HCT116 (cell line): ENCODE measurements at regions not wholly inside any gene's neighbourhood (a gene's known extent, or its start where the extent isn't known, plus 50 kb on each side); places are given as distances from the start of the nearest gene placed in this dataset.

Experiments used
- ATAC-seq: fragments of 200-7000 bp; cut with Tn5 transposase; 2 replicates; pipeline ENCODE4 v1.9.1; 2020; ENCODE audit warnings: mild to moderate bottlenecking, moderate library complexity
- BruUV-seq: library from RNA; stranded (reverse); fragments of 400-500 nt; replicated peaks from 2 replicates; lab custom pipeline; 2021; lab: Mats Ljungman, UMichigan
- CTCF ChIA-PET: fragments of 300-600 bp; sonication (Branson Sonifier 250); formaldehyde crosslinking; loops from one replicate; lab custom pipeline; 2021; ENCODE audit warnings: antibody characterized with exemption; lab: Charles Lee
- POLR2A ChIA-PET: fragments of 300-600, 350-600 bp; sonication (Branson Sonifier 250); formaldehyde crosslinking; loops from one replicate; lab custom pipeline; 2021; ENCODE audit warnings: antibody characterized with exemption; lab: Charles Lee
- RAD21 ChIA-PET, 2 experiments: fragments of 300-600 bp; sonication (Branson Sonifier 250); formaldehyde crosslinking; loops; one replicate each; lab custom pipeline; 2023; ENCODE audit warnings: low total read pairs in 2 of 2; ENCODE audit not compliant: uncharacterized antibody in 2 of 2, unreplicated experiment in 2 of 2, low non-redundant PET in 1 of 2; lab: Charles Lee
- DNase-seq: peaks from one replicate; pipeline ENCODE4 v3.0.0-alpha.2; 2010; ENCODE audit warnings: low read depth, low spot score
- H2AFZ ChIP-seq: fragments of 200-600 bp; shearing (Covaris generic), sonication (generic); 2 replicates; pipeline ENCODE4 v1.6.1; 2017; ENCODE audit warnings: low read depth, mixed run types, mixed read lengths, antibody characterized with exemption, low read length; ENCODE audit not compliant: poor library complexity, severe bottlenecking
- H3K27ac ChIP-seq: 2 replicates; pipeline ENCODE4 v1.5.1; 2012; ENCODE audit warnings: low read depth, low read length
- H3K27me3 ChIP-seq: fragments of 200-600 bp; sonication (generic); 2 replicates; pipeline ENCODE4 v1.6.1; 2016; ENCODE audit warnings: mixed run types, low read length, mixed read lengths; ENCODE audit not compliant: insufficient read depth
- H3K36me3 ChIP-seq, 2 experiments: fragments of 200-500 bp in 1 of 2; fragments of 200-600 bp in 1 of 2; sonication (Bioruptor generic) in 1 of 2; sonication (generic) in 1 of 2; 2 replicates each; pipeline versions ENCODE4 v1.5.1 to v1.6.1; 2014 to 2016; ENCODE audit warnings: low read length in 2 of 2, inconsistent platforms in 1 of 2, mixed read lengths in 1 of 2, mixed run types in 1 of 2; ENCODE audit not compliant: insufficient read depth in 2 of 2, control insufficient read depth in 1 of 2
- H3K4me1 ChIP-seq, 2 experiments: fragments of 200-600 bp in 1 of 2; sonication (generic) in 1 of 2; 2 replicates each; pipeline versions ENCODE4 v1.5.1 to v1.6.1; 2012 to 2017; ENCODE audit warnings: low read length in 2 of 2, inconsistent platforms in 1 of 2, mild to moderate bottlenecking in 1 of 2, mixed read lengths in 1 of 2, mixed run types in 1 of 2, moderate library complexity in 1 of 2; ENCODE audit not compliant: insufficient read depth in 2 of 2, control insufficient read depth in 1 of 2
- H3K4me2 ChIP-seq: fragments of 200-600 bp; sonication (generic); 2 replicates; pipeline ENCODE4 v1.6.1; 2017; ENCODE audit warnings: mixed run types, low read length, mixed read lengths
- H3K4me3 ChIP-seq, 2 experiments: fragments of 200-600 bp in 1 of 2; sonication (generic) in 1 of 2; replicated peaks in 1 of 2; 2 replicates each; pipeline ENCODE4 v1.5.1; 2011 to 2016; ENCODE audit warnings: low read length in 2 of 2, control low read depth in 1 of 2, low read depth in 1 of 2, mild to moderate bottlenecking in 1 of 2, mixed read lengths in 1 of 2, mixed run types in 1 of 2
- H3K79me2 ChIP-seq: fragments of 200-600 bp; sonication (generic); 2 replicates; pipeline ENCODE4 v1.6.1; 2017; ENCODE audit warnings: mild to moderate bottlenecking, mixed run types, low read length, moderate library complexity, mixed read lengths; ENCODE audit not compliant: insufficient read depth
- H3K9ac ChIP-seq: fragments of 200-600 bp; sonication (generic); 2 replicates; pipeline ENCODE4 v1.6.1; 2016; ENCODE audit warnings: low read length, mixed read lengths
- H3K9me2 ChIP-seq: fragments of 200-600 bp; sonication (generic), shearing (Covaris generic); 2 replicates; pipeline ENCODE4 v1.6.1; 2017; ENCODE audit warnings: mixed run types, mild to moderate bottlenecking, moderate library complexity; ENCODE audit not compliant: insufficient read depth
- H3K9me3 ChIP-seq, 2 experiments: fragments of 200-500 bp in 1 of 2; fragments of 200-600 bp in 1 of 2; sonication (Bioruptor generic) in 1 of 2; sonication (generic) in 1 of 2; 2 replicates each; pipeline ENCODE4 v1.6.1; 2014 to 2017; ENCODE audit warnings: low read length in 2 of 2, mixed read lengths in 2 of 2, inconsistent platforms in 1 of 2, low read depth in 1 of 2, mild to moderate bottlenecking in 1 of 2, mixed run types in 1 of 2, moderate library complexity in 1 of 2; ENCODE audit not compliant: control insufficient read depth in 1 of 2, insufficient read depth in 1 of 2
- H4K20me1 ChIP-seq: fragments of 200-600 bp; sonication (generic), shearing (Covaris generic); 2 replicates; pipeline ENCODE4 v1.6.1; 2017; ENCODE audit warnings: mixed run types, mild to moderate bottlenecking, moderate library complexity; ENCODE audit not compliant: insufficient read depth
- CEBPB ChIP-seq: IDR thresholded peaks from 2 replicates; pipeline ENCODE4 v1.6.1; 2012; ENCODE audit warnings: low read depth
- EGR1 ChIP-seq: IDR thresholded peaks from 2 replicates; pipeline ENCODE4 v1.6.1; 2012; ENCODE audit warnings: low read depth
- ELF1 ChIP-seq: IDR thresholded peaks from 2 replicates; pipeline ENCODE4 v1.6.1; 2012; ENCODE audit warnings: low read depth, borderline replicate concordance
- EZH2 ChIP-seq: fragments of 200-600 bp; sonication (generic); IDR thresholded peaks from 2 replicates; pipeline ENCODE4 v1.6.1; 2017; ENCODE audit warnings: antibody characterized with exemption, mixed run types
- EZH2phosphoT487 ChIP-seq: fragments of 200-600 bp; IDR thresholded peaks from 2 replicates; pipeline ENCODE4 v1.6.1; 2018; ENCODE audit warnings: antibody characterized with exemption, borderline replicate concordance
- JUND ChIP-seq: IDR thresholded peaks from 2 replicates; pipeline ENCODE4 v1.6.1; 2012
- SP1 ChIP-seq: IDR thresholded peaks from 2 replicates; pipeline ENCODE4 v1.6.1; 2012; ENCODE audit warnings: low read depth
- TCF7L2 ChIP-seq: IDR thresholded peaks from 2 replicates; pipeline ENCODE4 v1.7.0; 2011; ENCODE audit warnings: borderline replicate concordance, inconsistent platforms; ENCODE audit not compliant: insufficient read depth, insufficient read length; ENCODE audit errors: extremely low read depth
- YY1 ChIP-seq: IDR thresholded peaks from 2 replicates; pipeline ENCODE4 v1.6.1; 2011; ENCODE audit warnings: low read length, low read depth, moderate library complexity, mild to moderate bottlenecking; ENCODE audit not compliant: insufficient replicate concordance; ENCODE audit errors: extremely low read depth
- ZFX ChIP-seq: fragments of 450-650 bp; IDR thresholded peaks from 2 replicates; pipeline ENCODE4 v1.6.1; 2017
- intact Hi-C: fragments of 100-400 bp; cut with micrococcal nuclease; formaldehyde crosslinking; loops from 2 replicates; pipeline ENCODE4 v1.10.0; 2022
- TF ChIP-seq, protein P1 (sequence below): IDR thresholded peaks from 2 replicates; pipeline ENCODE4 v1.6.1; 2012
- TF ChIP-seq, protein P2 (sequence below): IDR thresholded peaks from 2 replicates; pipeline ENCODE4 v1.6.1; 2012; ENCODE audit warnings: low read depth
- TF ChIP-seq, protein P3 (sequence below): IDR thresholded peaks from 2 replicates; pipeline ENCODE4 v1.6.1; 2011; ENCODE audit warnings: mild to moderate bottlenecking, low read length, moderate library complexity; ENCODE audit not compliant: insufficient replicate concordance; ENCODE audit errors: extremely low read depth

DNA sequence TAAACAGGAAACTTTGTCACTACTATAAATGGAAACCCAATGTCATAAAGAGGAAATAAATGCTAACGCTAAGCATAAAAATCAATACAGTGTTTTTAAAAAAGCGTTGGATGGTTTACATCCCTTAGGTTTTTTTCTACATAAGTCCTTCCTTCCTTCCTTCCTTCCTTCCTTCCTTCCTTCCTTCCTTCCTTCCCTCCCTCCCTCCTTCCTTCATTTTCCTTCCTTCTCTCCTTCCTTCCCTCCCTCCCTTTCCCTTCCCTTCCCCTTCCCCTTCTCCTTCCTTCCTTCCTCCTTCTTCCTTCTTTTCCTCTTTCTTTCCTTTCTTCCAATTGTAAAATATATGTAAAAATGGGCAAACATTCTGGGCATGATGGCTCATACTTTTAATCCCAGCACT is 108.3 kb downstream of the HAPSTR1 start:
- peaks cover 25% of the 10 kb centered on the region for H3K27me3 ChIP-seq
- ATAC-seq = no peak
- intact Hi-C loops = no loop called here
- H3K79me2 ChIP-seq = no peaks in the 10 kb centered on the region
- RAD21 ChIA-PET = no interaction called here
- no peaks in the 10 kb centered on the region for H3K36me3 ChIP-seq
- no peak for TF ChIP-seq EGR1
- TF ChIP-seq ZFX = no peak
- TF ChIP-seq, protein P1, sequence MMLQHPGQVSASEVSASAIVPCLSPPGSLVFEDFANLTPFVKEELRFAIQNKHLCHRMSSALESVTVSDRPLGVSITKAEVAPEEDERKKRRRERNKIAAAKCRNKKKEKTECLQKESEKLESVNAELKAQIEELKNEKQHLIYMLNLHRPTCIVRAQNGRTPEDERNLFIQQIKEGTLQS = no peak
- no peak for TF ChIP-seq JUND
- no peak for TF ChIP-seq SP1
- no peak for TF ChIP-seq EZH2
- POLR2A ChIA-PET = no interaction called here
- no peak overlapping the region for H3K4me2 ChIP-seq
- BruUV-seq = no TSS peak
- no peak overlapping the region for H2AFZ ChIP-seq
- H3K9ac ChIP-seq = no peak overlapping the region
- CTCF ChIA-PET = no interaction called here
- no peaks in the 10 kb centered on the region for H3K9me3 ChIP-seq
- H3K4me3 ChIP-seq = no peak overlapping the region
- H3K4me1 ChIP-seq = no peaks in the 10 kb centered on the region
- DNase-seq = no peak
- no peaks in the 10 kb centered on the region for H4K20me1 ChIP-seq
- no peak overlapping the region for H3K27ac ChIP-seq
- no peaks in the 10 kb centered on the region for H3K9me2 ChIP-seq

DNA sequence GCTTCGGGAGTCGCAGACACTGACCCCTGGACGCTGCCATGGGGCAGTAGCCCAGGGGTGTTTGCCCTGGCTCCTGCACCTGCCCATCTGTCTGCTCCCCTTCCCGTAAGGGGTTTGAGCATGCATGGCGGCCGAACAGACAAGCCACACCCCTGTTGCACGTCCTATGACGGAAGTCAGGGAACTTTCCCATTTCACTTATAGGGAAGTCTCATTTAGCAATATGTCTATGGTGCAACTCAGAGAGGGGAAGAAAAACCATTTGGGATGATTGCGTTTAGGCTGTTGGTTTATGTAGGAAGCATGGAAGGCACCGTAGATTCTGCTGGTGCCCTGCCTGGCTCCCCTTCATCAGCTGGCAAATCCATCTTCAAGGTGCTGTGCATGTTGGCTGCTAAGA is 112.5 kb downstream of the HAPSTR1 start:
- H4K20me1 ChIP-seq = no peaks in the 10 kb centered on the region
- no peak overlapping the region for H3K27ac ChIP-seq
- H3K4me2 ChIP-seq = no peak overlapping the region
- H3K9ac ChIP-seq = no peak overlapping the region
- no TSS peak for BruUV-seq
- H3K9me3 ChIP-seq = no peaks in the 10 kb centered on the region
- ChIA-PET RAD21 (no interaction called here), POLR2A (no interaction called here), CTCF (no interaction called here)
- ATAC-seq (no peak), DNase-seq (no peak)
- H3K36me3 ChIP-seq = no peaks in the 10 kb centered on the region
- no peaks in the 10 kb centered on the region for H3K79me2 ChIP-seq
- H3K27me3 ChIP-seq = peaks cover 37% of the 10 kb centered on the region
- intact Hi-C loops = no loop called here
- no peaks in the 10 kb centered on the region for H3K4me1 ChIP-seq
- no peak overlapping the region for H2AFZ ChIP-seq
- no peak overlapping the region for H3K4me3 ChIP-seq
- H3K9me2 ChIP-seq = no peaks in the 10 kb centered on the region
- TF ChIP-seq, protein P2, sequence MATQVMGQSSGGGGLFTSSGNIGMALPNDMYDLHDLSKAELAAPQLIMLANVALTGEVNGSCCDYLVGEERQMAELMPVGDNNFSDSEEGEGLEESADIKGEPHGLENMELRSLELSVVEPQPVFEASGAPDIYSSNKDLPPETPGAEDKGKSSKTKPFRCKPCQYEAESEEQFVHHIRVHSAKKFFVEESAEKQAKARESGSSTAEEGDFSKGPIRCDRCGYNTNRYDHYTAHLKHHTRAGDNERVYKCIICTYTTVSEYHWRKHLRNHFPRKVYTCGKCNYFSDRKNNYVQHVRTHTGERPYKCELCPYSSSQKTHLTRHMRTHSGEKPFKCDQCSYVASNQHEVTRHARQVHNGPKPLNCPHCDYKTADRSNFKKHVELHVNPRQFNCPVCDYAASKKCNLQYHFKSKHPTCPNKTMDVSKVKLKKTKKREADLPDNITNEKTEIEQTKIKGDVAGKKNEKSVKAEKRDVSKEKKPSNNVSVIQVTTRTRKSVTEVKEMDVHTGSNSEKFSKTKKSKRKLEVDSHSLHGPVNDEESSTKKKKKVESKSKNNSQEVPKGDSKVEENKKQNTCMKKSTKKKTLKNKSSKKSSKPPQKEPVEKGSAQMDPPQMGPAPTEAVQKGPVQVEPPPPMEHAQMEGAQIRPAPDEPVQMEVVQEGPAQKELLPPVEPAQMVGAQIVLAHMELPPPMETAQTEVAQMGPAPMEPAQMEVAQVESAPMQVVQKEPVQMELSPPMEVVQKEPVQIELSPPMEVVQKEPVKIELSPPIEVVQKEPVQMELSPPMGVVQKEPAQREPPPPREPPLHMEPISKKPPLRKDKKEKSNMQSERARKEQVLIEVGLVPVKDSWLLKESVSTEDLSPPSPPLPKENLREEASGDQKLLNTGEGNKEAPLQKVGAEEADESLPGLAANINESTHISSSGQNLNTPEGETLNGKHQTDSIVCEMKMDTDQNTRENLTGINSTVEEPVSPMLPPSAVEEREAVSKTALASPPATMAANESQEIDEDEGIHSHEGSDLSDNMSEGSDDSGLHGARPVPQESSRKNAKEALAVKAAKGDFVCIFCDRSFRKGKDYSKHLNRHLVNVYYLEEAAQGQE = no peak
- TF ChIP-seq, protein P3, sequence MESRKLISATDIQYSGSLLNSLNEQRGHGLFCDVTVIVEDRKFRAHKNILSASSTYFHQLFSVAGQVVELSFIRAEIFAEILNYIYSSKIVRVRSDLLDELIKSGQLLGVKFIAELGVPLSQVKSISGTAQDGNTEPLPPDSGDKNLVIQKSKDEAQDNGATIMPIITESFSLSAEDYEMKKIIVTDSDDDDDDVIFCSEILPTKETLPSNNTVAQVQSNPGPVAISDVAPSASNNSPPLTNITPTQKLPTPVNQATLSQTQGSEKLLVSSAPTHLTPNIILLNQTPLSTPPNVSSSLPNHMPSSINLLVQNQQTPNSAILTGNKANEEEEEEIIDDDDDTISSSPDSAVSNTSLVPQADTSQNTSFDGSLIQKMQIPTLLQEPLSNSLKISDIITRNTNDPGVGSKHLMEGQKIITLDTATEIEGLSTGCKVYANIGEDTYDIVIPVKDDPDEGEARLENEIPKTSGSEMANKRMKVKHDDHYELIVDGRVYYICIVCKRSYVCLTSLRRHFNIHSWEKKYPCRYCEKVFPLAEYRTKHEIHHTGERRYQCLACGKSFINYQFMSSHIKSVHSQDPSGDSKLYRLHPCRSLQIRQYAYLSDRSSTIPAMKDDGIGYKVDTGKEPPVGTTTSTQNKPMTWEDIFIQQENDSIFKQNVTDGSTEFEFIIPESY = no peak
- TF ChIP-seq TCF7L2 = no peak
- no peak for TF ChIP-seq ELF1
- no peak for TF ChIP-seq ZFX
- TF ChIP-seq SP1 = no peak
- no peak for TF ChIP-seq EZH2phosphoT487
- TF ChIP-seq, protein P1 = no peak
- TF ChIP-seq YY1 = no peak
- TF ChIP-seq CEBPB = no peak
